Stimulated activated CD4-positive, alpha-beta T cell treated with anti-CD3 and anti-CD28 coated beads, Interleukin-4, amount 100 ng/mL, for 48 hours (primary cell): ENCODE measurements at regions not wholly inside any gene's neighbourhood (a gene's known extent, or its start where the extent isn't known, plus 50 kb on each side); places are given as distances from the start of the nearest gene placed in this dataset.

Experiments used
- DNase-seq, 2 donors: peaks; one replicate each; pipeline ENCODE4 v3.0.0-alpha.2; 2020; ENCODE audit warnings: low read depth in 2 of 2

GRCh38 chr21:40985370-40985769, 138.4 kb upstream of the DSCAM start:
- no peak for DNase-seq

- DNase-seq, result no peak
These were observed 143.4 kb upstream of the DSCAM start for GRCh38 chr21:40990366-40990765.

GRCh38 chr21:40997831-40998230, 150.9 kb upstream of the DSCAM start:
- no peak for DNase-seq

- no peak for DNase-seq
These were observed 153.9 kb upstream of the DSCAM start for GRCh38 chr21:41000838-41001237.

- DNase-seq, result no peak
These were observed 159.7 kb upstream of the DSCAM start for GRCh38 chr21:41006636-41007035.

GRCh38 chr21:41008351-41008750, 159.6 kb upstream of the BACE2 start:
- no peak for DNase-seq

- DNase-seq, result no peak
These were observed 159.0 kb upstream of the BACE2 start for GRCh38 chr21:41008974-41009373.

GRCh38 chr21:41009398-41010100, 158.4 kb upstream of the BACE2 start:
- DNase-seq, result no peak

GRCh38 chr21:41010101-41010435, 157.9 kb upstream of the BACE2 start:
- no peak for DNase-seq

- DNase-seq, result no peak
These were observed 156.7 kb upstream of the BACE2 start for GRCh38 chr21:41011098-41011731.

- no peak for DNase-seq
These were observed 156.0 kb upstream of the BACE2 start for GRCh38 chr21:41011951-41012366.

GRCh38 chr21:41012425-41012824, 155.5 kb upstream of the BACE2 start:
- DNase-seq, result no peak

GRCh38 chr21:41016472-41016871, 151.5 kb upstream of the BACE2 start:
- no peak for DNase-seq

GRCh38 chr21:41018431-41018830, 149.5 kb upstream of the BACE2 start:
- no peak for DNase-seq

- DNase-seq, result no peak
These were observed 144.0 kb upstream of the BACE2 start for GRCh38 chr21:41023936-41024335.

- DNase-seq, result no peak
These were observed 143.6 kb upstream of the BACE2 start for GRCh38 chr21:41024341-41024740.

GRCh38 chr21:41024746-41025254, 143.2 kb upstream of the BACE2 start:
- no peak for DNase-seq

GRCh38 chr21:41029571-41029970, 138.4 kb upstream of the BACE2 start:
- no peak for DNase-seq

- DNase-seq, result no peak
These were observed 136.2 kb upstream of the BACE2 start for GRCh38 chr21:41031701-41032220.

GRCh38 chr21:41032541-41032940, 135.4 kb upstream of the BACE2 start:
- DNase-seq, result no peak

- DNase-seq, result no peak
These were observed 130.7 kb upstream of the BACE2 start for GRCh38 chr21:41037212-41037611.

- DNase-seq, result no peak
These were observed 130.0 kb upstream of the BACE2 start for GRCh38 chr21:41037936-41038335.

GRCh38 chr21:41043014-41043413, 124.9 kb upstream of the BACE2 start:
- DNase-seq, result no peak
